Mesenchymal stem cell (in vitro differentiated cells and primary cell): ENCODE measurements at regions not wholly inside any gene's neighbourhood (a gene's known extent, or its start where the extent isn't known, plus 50 kb on each side); places are given as distances from the start of the nearest gene placed in this dataset.

Experiments
- DNase-seq: peaks from one replicate; pipeline ENCODE4 v3.0.0-alpha.2; 2013
- H2AFZ ChIP-seq: one replicate; pipeline ENCODE4 v1.6.1; 2013; ENCODE audit warnings: low read depth, mild to moderate bottlenecking, control low read depth, inconsistent platforms, low read length, moderate library complexity
- H2AK5ac ChIP-seq: 2 replicates; pipeline ENCODE4 v1.6.1; 2013; ENCODE audit warnings: low read length, moderate library complexity, mild to moderate bottlenecking, inconsistent platforms; ENCODE audit not compliant: severe bottlenecking
- H2BK120ac ChIP-seq: one replicate; pipeline ENCODE4 v1.6.1; 2013; ENCODE audit warnings: low read depth, mild to moderate bottlenecking, inconsistent platforms, low read length, moderate library complexity
- H2BK12ac ChIP-seq, 2 experiments: one replicate each; pipeline ENCODE4 v1.6.1; 2013; ENCODE audit warnings: inconsistent platforms in 2 of 2, low read length in 2 of 2, mild to moderate bottlenecking in 2 of 2, moderate library complexity in 2 of 2, control low read depth in 1 of 2
- H2BK15ac ChIP-seq: one replicate; pipeline ENCODE4 v1.6.1; 2013; ENCODE audit warnings: mild to moderate bottlenecking, low read depth, inconsistent platforms; ENCODE audit not compliant: poor library complexity, severe bottlenecking
- H2BK5ac ChIP-seq: 2 replicates; pipeline ENCODE4 v1.6.1; 2013; ENCODE audit warnings: low read depth, mild to moderate bottlenecking, low read length, control low read depth, inconsistent platforms; ENCODE audit not compliant: poor library complexity, severe bottlenecking
- H3K14ac ChIP-seq, 2 experiments: one replicate each; pipeline ENCODE4 v1.6.1; 2013; ENCODE audit warnings: inconsistent platforms in 2 of 2, low read length in 2 of 2, control low read depth in 1 of 2, mild to moderate bottlenecking in 1 of 2, moderate library complexity in 1 of 2
- H3K18ac ChIP-seq, 2 experiments: one replicate each; pipeline ENCODE4 v1.6.1; 2013; ENCODE audit warnings: inconsistent platforms in 2 of 2, low read length in 2 of 2, control low read depth in 1 of 2, low read depth in 1 of 2, mild to moderate bottlenecking in 1 of 2
- H3K23ac ChIP-seq, 2 experiments: one replicate each; pipeline ENCODE4 v1.6.1; 2013; ENCODE audit warnings: inconsistent platforms in 2 of 2, low read length in 2 of 2, mild to moderate bottlenecking in 2 of 2, moderate library complexity in 2 of 2, control low read depth in 1 of 2
- H3K27ac ChIP-seq: 2 replicates; pipeline ENCODE4 v1.5.1; 2013; ENCODE audit warnings: mild to moderate bottlenecking, moderate library complexity, low read length, control low read depth, inconsistent platforms; ENCODE audit not compliant: poor library complexity, severe bottlenecking
- H3K27me3 ChIP-seq, 2 experiments: 2 replicates each; pipeline versions ENCODE4 v1.6.1 to v1.7.0; 2013; ENCODE audit warnings: low read length in 2 of 2, mild to moderate bottlenecking in 2 of 2, moderate library complexity in 2 of 2, control low read depth in 1 of 2, inconsistent platforms in 1 of 2; ENCODE audit not compliant: control insufficient read depth in 1 of 2, insufficient read depth in 1 of 2
- H3K36me3 ChIP-seq, 2 experiments: 2 replicates each; pipeline versions ENCODE4 v1.6.1 to v1.7.0; 2013; ENCODE audit warnings: low read length in 2 of 2, control low read depth in 1 of 2, inconsistent platforms in 1 of 2, low read depth in 1 of 2, mild to moderate bottlenecking in 1 of 2; ENCODE audit not compliant: insufficient read depth in 2 of 2, control insufficient read depth in 1 of 2
- H3K4ac ChIP-seq, 2 experiments: one replicate each; pipeline ENCODE4 v1.6.1; 2013; ENCODE audit warnings: inconsistent platforms in 2 of 2, low read length in 2 of 2, mild to moderate bottlenecking in 2 of 2, moderate library complexity in 2 of 2, control low read depth in 1 of 2, low read depth in 1 of 2
- H3K4me1 ChIP-seq: 2 replicates; pipeline ENCODE4 v1.6.1; 2013; ENCODE audit warnings: low read depth, low read length, control low read depth; ENCODE audit not compliant: control insufficient read depth, insufficient read depth
- H3K4me2 ChIP-seq: 2 replicates; pipeline ENCODE4 v1.6.1; 2013; ENCODE audit warnings: low read length, mild to moderate bottlenecking, inconsistent platforms; ENCODE audit not compliant: poor library complexity, severe bottlenecking
- H3K4me3 ChIP-seq, 2 experiments: 2 replicates each; pipeline versions ENCODE4 v1.5.1 to v1.7.0; 2013; ENCODE audit warnings: low read length in 2 of 2, mild to moderate bottlenecking in 2 of 2, control low read depth in 1 of 2, low read depth in 1 of 2; ENCODE audit not compliant: insufficient read depth in 1 of 2
- H3K79me1 ChIP-seq: replicated peaks from 2 replicates; pipeline ENCODE4 v1.6.1; 2013; ENCODE audit warnings: mild to moderate bottlenecking, control low read depth, low read length, inconsistent platforms; ENCODE audit not compliant: poor library complexity, severe bottlenecking
- H3K9ac ChIP-seq: 2 replicates; pipeline ENCODE4 v1.7.0; 2013; ENCODE audit warnings: mild to moderate bottlenecking, low read length, moderate library complexity
- H3K9me3 ChIP-seq: 2 replicates; pipeline ENCODE4 v1.7.0; 2013; ENCODE audit warnings: mild to moderate bottlenecking, low read length; ENCODE audit not compliant: control insufficient read depth
- H4K8ac ChIP-seq: one replicate; pipeline ENCODE4 v1.6.1; 2013; ENCODE audit warnings: inconsistent platforms, mild to moderate bottlenecking, low read length, moderate library complexity
- H4K91ac ChIP-seq: one replicate; pipeline ENCODE4 v1.6.1; 2013; ENCODE audit warnings: mild to moderate bottlenecking, low read length, inconsistent platforms
- WGBS: methylation state at CpG from one replicate; pipeline ENCODE4 v1.1.7; 2013; ENCODE audit warnings: mixed read lengths; 5-methylcytosine and 5-hydroxymethylcytosine counted together

DNA sequence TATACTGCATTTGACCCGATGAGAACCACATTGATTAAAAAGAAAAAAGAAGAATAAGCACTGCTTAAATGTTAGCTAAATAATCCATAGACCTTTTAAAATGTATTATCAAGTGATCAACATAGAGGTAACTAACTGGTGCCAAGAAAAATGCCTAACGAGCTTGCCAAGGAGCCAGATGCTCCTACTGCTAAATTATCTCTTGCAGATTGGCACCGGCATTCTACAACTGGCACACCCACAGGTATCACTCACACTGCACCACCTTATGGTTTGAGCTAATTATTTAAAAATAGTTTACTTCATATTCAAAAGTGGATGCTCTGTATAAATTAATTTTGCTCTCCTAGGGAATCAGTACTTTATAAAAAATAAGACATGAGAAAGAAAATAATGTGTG is 341.6 kb upstream of the CDH7 start:
- 88% methylated on average over 1 of the region's 3 CpGs for WGBS
- Histone ChIP-seq H3K23ac (no peak overlapping the region), H3K4me2 (no peak overlapping the region), H3K9me3 (no peaks in the 10 kb centered on the region), H3K9ac (no peak overlapping the region), H3K4me1 (no peaks in the 10 kb centered on the region), H3K36me3 (no peaks in the 10 kb centered on the region), H2BK12ac (no peak overlapping the region), H3K18ac (no peak overlapping the region), H2BK15ac (no peak overlapping the region), H4K8ac (no peak overlapping the region), H3K27ac (no peak overlapping the region), H3K27me3 (no peaks in the 10 kb centered on the region), H3K14ac (no peak overlapping the region), H2BK120ac (no peak overlapping the region), H3K4me3 (no peak overlapping the region), H3K4ac (no peak overlapping the region), H4K91ac (no peak overlapping the region), H3K79me1 (no peaks in the 10 kb centered on the region), H2AK5ac (no peak overlapping the region), H2AFZ (no peak overlapping the region), H2BK5ac (no peak overlapping the region)
- DNase-seq = no peak

GRCh38 chr18:65403534-65403933 is 347.3 kb upstream of the CDH7 start:
- Histone ChIP-seq H2BK120ac (no peak overlapping the region), H3K79me1 (no peaks in the 10 kb centered on the region), H2BK5ac (no peak overlapping the region), H3K18ac (no peak overlapping the region), H3K9ac (no peak overlapping the region), H3K4me2 (no peak overlapping the region), H3K14ac (no peak overlapping the region), H2AK5ac (no peak overlapping the region), H3K27ac (no peak overlapping the region), H3K4me3 (no peak overlapping the region), H2AFZ (no peak overlapping the region), H3K27me3 (no peaks in the 10 kb centered on the region), H3K4ac (no peak overlapping the region), H4K8ac (no peak overlapping the region), H3K36me3 (no peaks in the 10 kb centered on the region), H3K4me1 (no peaks in the 10 kb centered on the region), H3K9me3 (no peaks in the 10 kb centered on the region), H4K91ac (no peak overlapping the region), H2BK12ac (no peak overlapping the region), H2BK15ac (no peak overlapping the region), H3K23ac (no peak overlapping the region)
- DNase-seq = no peak

DNA sequence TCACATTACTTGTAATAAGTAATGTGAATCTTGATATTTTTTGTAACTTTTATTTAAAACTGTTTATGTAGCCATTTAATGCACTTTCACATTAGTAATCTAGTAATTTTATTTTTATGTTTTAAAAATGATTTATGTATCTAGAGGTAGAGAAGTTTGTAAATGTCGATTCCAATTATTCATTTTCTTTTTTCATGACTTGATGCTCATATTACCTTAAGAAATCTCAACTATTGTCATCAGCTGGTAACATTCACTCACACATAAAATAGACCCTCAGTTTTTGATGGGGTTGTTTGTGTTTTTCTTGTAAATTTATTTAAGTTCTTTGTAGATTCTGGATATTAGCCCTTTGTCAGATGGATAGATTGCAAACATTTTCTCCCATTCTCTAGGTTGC is 351.7 kb upstream of the CDH7 start:
- Histone ChIP-seq H3K27me3 (no peaks in the 10 kb centered on the region), H3K4me1 (no peaks in the 10 kb centered on the region), H2AFZ (no peak overlapping the region), H3K4me3 (no peak overlapping the region), H4K91ac (no peak overlapping the region), H3K4ac (no peak overlapping the region), H2BK15ac (no peak overlapping the region), H3K27ac (no peak overlapping the region), H2BK12ac (no peak overlapping the region), H3K79me1 (no peaks in the 10 kb centered on the region), H2BK5ac (no peak overlapping the region), H2BK120ac (no peak overlapping the region), H3K23ac (no peak overlapping the region), H3K9ac (no peak overlapping the region), H4K8ac (no peak overlapping the region), H3K14ac (no peak overlapping the region), H2AK5ac (no peak overlapping the region), H3K18ac (no peak overlapping the region), H3K4me2 (no peak overlapping the region), H3K9me3 (no peaks in the 10 kb centered on the region), H3K36me3 (no peaks in the 10 kb centered on the region)
- WGBS = no CpG with 5 or more reads among the region's 1 CpG
- no peak for DNase-seq

DNA sequence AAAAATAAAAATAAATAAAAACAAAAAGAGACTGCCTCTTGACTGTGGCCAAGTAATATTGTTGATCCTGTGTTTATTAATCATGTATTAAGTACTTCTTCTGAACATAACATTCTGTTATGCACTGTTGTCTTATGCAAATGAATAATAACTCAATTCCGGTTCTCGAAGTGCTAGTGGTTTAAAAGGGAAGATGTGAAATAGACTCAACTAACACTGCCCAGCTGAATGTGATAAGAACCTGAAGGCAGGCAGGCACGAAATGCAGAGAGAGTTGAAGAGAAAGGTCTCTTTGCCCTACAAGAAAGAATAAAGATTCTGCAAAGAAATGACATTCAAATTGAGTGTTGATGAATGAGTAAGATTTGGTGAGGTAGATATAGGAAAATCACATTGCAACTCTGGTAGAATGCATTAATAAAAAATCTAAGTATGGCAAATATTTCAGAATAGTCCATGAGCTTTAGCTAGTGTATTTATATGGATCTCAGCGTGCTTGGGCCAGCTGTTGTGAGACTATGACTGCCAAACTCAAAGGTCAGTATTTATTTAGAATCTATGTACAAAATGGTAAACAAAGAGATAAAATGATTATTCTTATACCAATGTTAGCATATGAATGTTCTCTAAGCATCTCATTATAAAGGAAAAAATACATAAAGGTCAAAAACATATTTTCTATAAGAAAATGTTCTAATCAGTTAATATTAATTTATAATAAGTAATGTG is 352.3 kb upstream of the CDH7 start:
- no peaks in the 10 kb centered on the region for H3K79me1 ChIP-seq
- H3K9ac ChIP-seq = no peak overlapping the region
- H3K9me3 ChIP-seq = no peaks in the 10 kb centered on the region
- no peaks in the 10 kb centered on the region for H3K36me3 ChIP-seq
- no peak overlapping the region for H2AK5ac ChIP-seq
- H3K4me2 ChIP-seq = no peak overlapping the region
- H3K4ac ChIP-seq = no peak overlapping the region
- no peak overlapping the region for H2BK120ac ChIP-seq
- H4K91ac ChIP-seq = no peak overlapping the region
- H3K23ac ChIP-seq = no peak overlapping the region
- no peak overlapping the region for H3K4me3 ChIP-seq
- H2AFZ ChIP-seq = no peak overlapping the region
- WGBS = 64% methylated on average over 4 of the region's 4 CpGs
- no peak overlapping the region for H2BK15ac ChIP-seq
- H3K14ac ChIP-seq = no peak overlapping the region
- DNase-seq = no peak
- H4K8ac ChIP-seq = no peak overlapping the region
- H3K27ac ChIP-seq = no peak overlapping the region
- no peak overlapping the region for H3K18ac ChIP-seq
- H3K4me1 ChIP-seq = no peaks in the 10 kb centered on the region
- no peaks in the 10 kb centered on the region for H3K27me3 ChIP-seq
- H2BK12ac ChIP-seq = no peak overlapping the region
- no peak overlapping the region for H2BK5ac ChIP-seq
